ENCODE measurements at regions not wholly inside any gene's neighbourhood (a gene's known extent, or its start where the extent isn't known, plus 50 kb on each side); places are given as distances from the start of the nearest gene placed in this dataset.

- Histone ChIP-seq H3K9me3 (no peaks in the 10 kb centered on the region), H3K4me1 (no peaks in the 10 kb centered on the region), H3K36me3 (no peaks in the 10 kb centered on the region), H3K4me3 (ENCODE audit: low read depth, low read length) (no peak overlapping the region), H3K27me3 (no peaks in the 10 kb centered on the region)
- no peak for TF ChIP-seq CTCF (IDR thresholded peaks at IDR 0.05; ENCODE audit: low read depth, low read length)
- no peak for DNase-seq
Observed at GRCh38 chr4:34920032-34920431, 1324.3 kb downstream of the ARAP2 start.

- no peak for DNase-seq
- Histone ChIP-seq H3K27me3 (no peaks in the 10 kb centered on the region), H3K36me3 (no peaks in the 10 kb centered on the region), H3K9me3 (no peaks in the 10 kb centered on the region), H3K4me3 (ENCODE audit: low read depth, low read length) (no peak overlapping the region), H3K4me1 (no peaks in the 10 kb centered on the region)
- TF ChIP-seq CTCF (IDR thresholded peaks at IDR 0.05; ENCODE audit: low read depth, low read length): no peak
Observed at GRCh38 chr4:34921391-34921790, 1322.9 kb downstream of the ARAP2 start.

- no peaks in the 10 kb centered on the region for H3K36me3 ChIP-seq
- no peak for TF ChIP-seq CTCF (IDR thresholded peaks at IDR 0.05; ENCODE audit: low read depth, low read length)
- H3K27me3 ChIP-seq: no peaks in the 10 kb centered on the region
- no peak for DNase-seq
- H3K4me3 ChIP-seq (ENCODE audit: low read depth, low read length): no peak overlapping the region
- no peaks in the 10 kb centered on the region for H3K4me1 ChIP-seq
- no peaks in the 10 kb centered on the region for H3K9me3 ChIP-seq
Observed at GRCh38 chr4:34922325-34922724, 1322.0 kb downstream of the ARAP2 start.

- DNase-seq: no peak
- no peaks in the 10 kb centered on the region for H3K36me3 ChIP-seq
- no peaks in the 10 kb centered on the region for H3K27me3 ChIP-seq
- no peak for TF ChIP-seq CTCF (IDR thresholded peaks at IDR 0.05; ENCODE audit: low read depth, low read length)
- H3K4me1 ChIP-seq: no peaks in the 10 kb centered on the region
- no peak overlapping the region for H3K4me3 ChIP-seq (ENCODE audit: low read depth, low read length)
- H3K9me3 ChIP-seq: no peaks in the 10 kb centered on the region
Observed at GRCh38 chr4:34932591-34932990, 1311.7 kb downstream of the ARAP2 start.

GRCh38 chr4:34935739-34936138 lies 1308.6 kb downstream of the ARAP2 start:
- Histone ChIP-seq H3K4me3 (ENCODE audit: low read depth, low read length) (no peak overlapping the region), H3K27me3 (no peaks in the 10 kb centered on the region), H3K9me3 (no peaks in the 10 kb centered on the region), H3K4me1 (no peaks in the 10 kb centered on the region), H3K36me3 (no peaks in the 10 kb centered on the region)
- TF ChIP-seq CTCF (IDR thresholded peaks at IDR 0.05; ENCODE audit: low read depth, low read length): no peak
- DNase-seq: no peak

GRCh38 chr4:34939073-34939472 lies 1305.2 kb downstream of the ARAP2 start:
- no peak for DNase-seq
- Histone ChIP-seq H3K36me3 (no peaks in the 10 kb centered on the region), H3K4me1 (no peaks in the 10 kb centered on the region), H3K4me3 (ENCODE audit: low read depth, low read length) (no peak overlapping the region), H3K27me3 (no peaks in the 10 kb centered on the region), H3K9me3 (no peaks in the 10 kb centered on the region)
- no peak for TF ChIP-seq CTCF (IDR thresholded peaks at IDR 0.05; ENCODE audit: low read depth, low read length)

Data from BE2C (cell line).